ENCODE measurements at regions not wholly inside any gene's neighbourhood (a gene's known extent, or its start where the extent isn't known, plus 50 kb on each side); places are given as distances from the start of the nearest gene placed in this dataset.

GRCh38 chrX:13939741-13940597, 89.7 kb downstream of the GEMIN8 start:
- Histone ChIP-seq H3K27me3 (peaks cover 34% of the 10 kb centered on the region), H3K9ac (ENCODE audit: low read depth in 2 of 2, low read length in 2 of 2) (no peak overlapping the region), H3K4me3 (no peak overlapping the region), H3K36me3 (no peaks in the 10 kb centered on the region), H3K27ac (no peak overlapping the region), H3K4me1 (no peaks in the 10 kb centered on the region), H3K9me3 (no peaks in the 10 kb centered on the region)
- TF ChIP-seq, protein P1, sequence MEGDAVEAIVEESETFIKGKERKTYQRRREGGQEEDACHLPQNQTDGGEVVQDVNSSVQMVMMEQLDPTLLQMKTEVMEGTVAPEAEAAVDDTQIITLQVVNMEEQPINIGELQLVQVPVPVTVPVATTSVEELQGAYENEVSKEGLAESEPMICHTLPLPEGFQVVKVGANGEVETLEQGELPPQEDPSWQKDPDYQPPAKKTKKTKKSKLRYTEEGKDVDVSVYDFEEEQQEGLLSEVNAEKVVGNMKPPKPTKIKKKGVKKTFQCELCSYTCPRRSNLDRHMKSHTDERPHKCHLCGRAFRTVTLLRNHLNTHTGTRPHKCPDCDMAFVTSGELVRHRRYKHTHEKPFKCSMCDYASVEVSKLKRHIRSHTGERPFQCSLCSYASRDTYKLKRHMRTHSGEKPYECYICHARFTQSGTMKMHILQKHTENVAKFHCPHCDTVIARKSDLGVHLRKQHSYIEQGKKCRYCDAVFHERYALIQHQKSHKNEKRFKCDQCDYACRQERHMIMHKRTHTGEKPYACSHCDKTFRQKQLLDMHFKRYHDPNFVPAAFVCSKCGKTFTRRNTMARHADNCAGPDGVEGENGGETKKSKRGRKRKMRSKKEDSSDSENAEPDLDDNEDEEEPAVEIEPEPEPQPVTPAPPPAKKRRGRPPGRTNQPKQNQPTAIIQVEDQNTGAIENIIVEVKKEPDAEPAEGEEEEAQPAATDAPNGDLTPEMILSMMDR (IDR thresholded peaks at IDR 0.05), result no peak
- DNase-seq, result no peak
- intact Hi-C loops (cut with DNase I), result no loop called here

GRCh38 chrX:13938829-13939530, 90.7 kb downstream of the GEMIN8 start:
- no peaks in the 10 kb centered on the region for H3K4me1 ChIP-seq
- intact Hi-C loops (cut with DNase I), result no loop called here
- TF ChIP-seq, protein P1 (IDR thresholded peaks at IDR 0.05), result no peak
- H3K9me3 ChIP-seq, result no peaks in the 10 kb centered on the region
- no peaks in the 10 kb centered on the region for H3K36me3 ChIP-seq
- no peak overlapping the region for H3K27ac ChIP-seq
- no peak for DNase-seq
- H3K9ac ChIP-seq (ENCODE audit: low read depth in 2 of 2, low read length in 2 of 2), result no peak overlapping the region
- peak overlapping the region; percentile 53 for H3K4me3 ChIP-seq
- H3K27me3 ChIP-seq, result peaks cover 34% of the 10 kb centered on the region

GRCh38 chrX:13938051-13938828, 91.5 kb downstream of the GEMIN8 start:
- peak; percentile 47 for DNase-seq
- no peaks in the 10 kb centered on the region for H3K36me3 ChIP-seq
- TF ChIP-seq, protein P1 (IDR thresholded peaks at IDR 0.05), result no peak
- intact Hi-C loops (cut with DNase I), result no loop called here
- H3K27ac ChIP-seq, result no peak overlapping the region
- H3K27me3 ChIP-seq, result peaks cover 38% of the 10 kb centered on the region
- H3K4me1 ChIP-seq, result no peaks in the 10 kb centered on the region
- H3K9ac ChIP-seq (ENCODE audit: low read depth in 2 of 2, low read length in 2 of 2), result no peak overlapping the region
- no peaks in the 10 kb centered on the region for H3K9me3 ChIP-seq
- peak overlapping the region; percentile 53 for H3K4me3 ChIP-seq

DNA sequence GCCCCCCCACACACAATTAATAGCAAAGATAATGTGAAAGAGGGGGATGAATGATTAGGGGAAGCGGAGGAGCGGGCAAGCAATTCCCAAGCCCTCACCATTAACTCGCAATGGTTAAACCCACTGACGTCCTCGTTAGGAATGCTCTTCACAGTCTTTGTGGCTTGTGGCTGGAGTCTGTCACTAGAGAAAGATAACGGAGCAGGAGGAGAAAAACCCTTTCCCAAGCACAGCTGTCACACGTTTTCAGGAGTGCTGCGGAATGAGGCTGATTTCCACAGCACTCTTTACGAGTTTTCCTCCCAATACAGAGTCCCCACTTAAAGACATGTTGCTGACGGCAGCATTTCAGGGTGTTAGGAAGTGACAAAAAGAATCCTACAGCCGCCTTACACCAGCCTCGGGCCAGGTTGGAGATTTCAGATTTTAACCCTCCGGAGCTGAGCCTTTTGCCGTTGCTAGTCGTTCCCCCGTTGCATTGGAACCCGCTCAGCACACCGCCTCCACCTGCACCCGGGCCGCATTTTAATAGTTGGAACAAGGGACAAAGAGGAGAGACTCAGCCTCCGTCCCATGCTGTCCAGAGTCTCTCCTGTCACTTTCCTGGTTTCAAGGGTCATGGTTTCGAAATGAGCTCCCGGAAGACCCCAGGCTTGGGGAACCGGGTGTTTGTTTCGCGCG, 92.2 kb downstream of the GEMIN8 start:
- Histone ChIP-seq H3K4me3 (peak overlapping the region; percentile 53), H3K9me3 (no peaks in the 10 kb centered on the region), H3K27ac (no peak overlapping the region), H3K27me3 (peaks cover 38% of the 10 kb centered on the region), H3K9ac (ENCODE audit: low read depth in 2 of 2, low read length in 2 of 2) (no peak overlapping the region), H3K36me3 (no peaks in the 10 kb centered on the region), H3K4me1 (no peaks in the 10 kb centered on the region)
- intact Hi-C loops (cut with DNase I), result no loop called here
- no peak for DNase-seq
- TF ChIP-seq, protein P1 (IDR thresholded peaks at IDR 0.05), result no peak
